GM18873 (cell line): ENCODE measurements at regions not wholly inside any gene's neighbourhood (a gene's known extent, or its start where the extent isn't known, plus 50 kb on each side); places are given as distances from the start of the nearest gene placed in this dataset.

Experiments used
- ATAC-seq: cut with Tn5 transposase; IDR thresholded peaks from one replicate; pipeline ENCODE4 v1.9.1; 2021; ENCODE audit warnings: mild to moderate bottlenecking, moderate library complexity, moderate number of reproducible peaks; ENCODE audit not compliant: unreplicated experiment, low FRiP score

- no peak for ATAC-seq
Observed at GRCh38 chrX:9311421-9312160, 153.3 kb upstream of the TBL1X start.

- ATAC-seq, result peak; percentile 71
Observed at GRCh38 chrX:9312922-9313867, 151.7 kb upstream of the TBL1X start.

GRCh38 chrX:9315086-9315485, 149.8 kb upstream of the TBL1X start:
- no peak for ATAC-seq

GRCh38 chrX:9316096-9316495, 148.8 kb upstream of the TBL1X start:
- no peak for ATAC-seq

GRCh38 chrX:9317176-9317575, 147.7 kb upstream of the TBL1X start:
- ATAC-seq, result no peak

- ATAC-seq, result no peak
Observed at GRCh38 chrX:9318213-9318612, 146.6 kb upstream of the TBL1X start.

- ATAC-seq, result no peak
Observed at GRCh38 chrX:9318766-9319165, 146.1 kb upstream of the TBL1X start.

GRCh38 chrX:9320940-9321339, 143.9 kb upstream of the TBL1X start:
- ATAC-seq, result no peak

- no peak for ATAC-seq
Observed at GRCh38 chrX:9324676-9325075, 140.2 kb upstream of the TBL1X start.

GRCh38 chrX:9326369-9326768, 138.5 kb upstream of the TBL1X start:
- ATAC-seq, result no peak

- ATAC-seq, result no peak
Observed at GRCh38 chrX:9327086-9327746, 137.6 kb upstream of the TBL1X start.

GRCh38 chrX:9327747-9328145, 137.1 kb upstream of the TBL1X start:
- no peak for ATAC-seq

- no peak for ATAC-seq
Observed at GRCh38 chrX:9329056-9329455, 135.8 kb upstream of the TBL1X start.

GRCh38 chrX:9330249-9330982, 134.4 kb upstream of the TBL1X start:
- ATAC-seq, result no peak

- ATAC-seq, result no peak
Observed at GRCh38 chrX:9333873-9334560, 130.8 kb upstream of the TBL1X start.

GRCh38 chrX:9335251-9335650, 129.6 kb upstream of the TBL1X start:
- no peak for ATAC-seq

- ATAC-seq, result no peak
Observed at GRCh38 chrX:9336456-9336855, 128.4 kb upstream of the TBL1X start.

- ATAC-seq, result no peak
Observed at GRCh38 chrX:9337046-9337445, 127.8 kb upstream of the TBL1X start.

- no peak for ATAC-seq
Observed at GRCh38 chrX:9338986-9339385, 125.9 kb upstream of the TBL1X start.
